IMR-90 (cell line): ENCODE measurements at regions not wholly inside any gene's neighbourhood (a gene's known extent, or its start where the extent isn't known, plus 50 kb on each side); places are given as distances from the start of the nearest gene placed in this dataset.
A peak's percentile ranks its signal among the peaks of the same experiment; 100 is the strongest.

Experiments
- ATAC-seq: fragments of 200-7000 bp; cut with Tn5 transposase; 2 replicates; pipeline ENCODE4 v1.9.1; 2020; ENCODE audit warnings: low read depth, mild to moderate bottlenecking, moderate library complexity
- BruUV-seq: library from RNA; stranded (reverse); fragments of 400-500 nt; replicated peaks from 2 replicates; lab custom pipeline; 2021; lab: Mats Ljungman, UMichigan
- CTCF ChIA-PET: fragments of 300-600 bp; formaldehyde crosslinking; extraction: SDS; loops from one replicate; lab custom pipeline; 2021; ENCODE audit warnings: antibody characterized with exemption; lab: Yijun Ruan, JAX
- POLR2A ChIA-PET: fragments of 300-600 bp; sonication (Branson Sonifier 250); formaldehyde crosslinking; loops from one replicate; lab custom pipeline; 2022; ENCODE audit warnings: antibody characterized with exemption; ENCODE audit not compliant: unreplicated experiment; lab: Charles Lee
- DNase-seq: peaks from one replicate; pipeline ENCODE4 v3.0.0; 2013
- H2AFZ ChIP-seq: replicated peaks from 2 replicates; pipeline ENCODE3; 2013; ENCODE audit warnings: low read length, mild to moderate bottlenecking; ENCODE audit not compliant: poor library complexity
- H2AK5ac ChIP-seq: 2 replicates; pipeline ENCODE4 v1.6.1; 2013; ENCODE audit warnings: low read depth, low read length, inconsistent platforms
- H2AK9ac ChIP-seq: replicated peaks from 2 replicates; pipeline ENCODE3; 2013; ENCODE audit warnings: mild to moderate bottlenecking, low read depth, low read length, moderate library complexity; ENCODE audit not compliant: poor library complexity
- H2BK120ac ChIP-seq: 2 replicates; pipeline ENCODE4 v1.6.1; 2013; ENCODE audit warnings: low read depth, low read length, inconsistent platforms
- H2BK15ac ChIP-seq: 3 replicates; pipeline ENCODE4 v1.6.1; 2013; ENCODE audit warnings: low read depth, low read length, inconsistent platforms
- H2BK20ac ChIP-seq: 2 replicates; pipeline ENCODE4 v1.6.1; 2013; ENCODE audit warnings: low read depth, mild to moderate bottlenecking, inconsistent platforms, low read length, moderate library complexity
- H2BK5ac ChIP-seq: 2 replicates; pipeline ENCODE4 v1.6.1; 2013; ENCODE audit warnings: mild to moderate bottlenecking, low read depth, low read length, inconsistent platforms; ENCODE audit not compliant: poor library complexity, severe bottlenecking
- H3K14ac ChIP-seq: replicated peaks from 2 replicates; pipeline ENCODE4 v1.6.1; 2013; ENCODE audit warnings: low read depth, low read length, inconsistent platforms
- H3K18ac ChIP-seq: 2 replicates; pipeline ENCODE4 v1.6.1; 2013; ENCODE audit warnings: low read depth, low read length, control low read depth
- H3K23ac ChIP-seq: 2 replicates; pipeline ENCODE4 v1.6.1; 2013; ENCODE audit warnings: low read depth, low read length, inconsistent platforms
- H3K27ac ChIP-seq: 2 replicates; pipeline ENCODE4 v1.5.1; 2013; ENCODE audit warnings: mild to moderate bottlenecking, control low read depth, low read length; ENCODE audit not compliant: insufficient read depth
- H3K27me3 ChIP-seq: 2 replicates; pipeline ENCODE4 v1.6.1; 2013; ENCODE audit warnings: low read length; ENCODE audit not compliant: control insufficient read depth, insufficient read depth
- H3K36me3 ChIP-seq: 2 replicates; pipeline ENCODE4 v1.6.1; 2013; ENCODE audit warnings: low read length, mixed read lengths; ENCODE audit not compliant: control insufficient read depth, insufficient read depth
- H3K4ac ChIP-seq: 2 replicates; pipeline ENCODE4 v1.6.1; 2013; ENCODE audit warnings: low read depth, low read length, inconsistent platforms
- H3K4me1 ChIP-seq: 2 replicates; pipeline ENCODE4 v1.6.1; 2013; ENCODE audit warnings: low read length, mixed read lengths; ENCODE audit not compliant: control insufficient read depth, insufficient read depth
- H3K4me2 ChIP-seq: 2 replicates; pipeline ENCODE4 v1.6.1; 2013; ENCODE audit warnings: low read depth, mild to moderate bottlenecking, control low read depth, low read length, moderate library complexity
- H3K4me3 ChIP-seq: 2 replicates; pipeline ENCODE4 v1.5.1; 2013; ENCODE audit warnings: low read depth, mild to moderate bottlenecking, control low read depth, low read length, moderate library complexity; ENCODE audit not compliant: insufficient read depth
- H3K56ac ChIP-seq: 2 replicates; pipeline ENCODE4 v1.6.1; 2013; ENCODE audit warnings: low read length, inconsistent platforms; ENCODE audit not compliant: insufficient read depth; ENCODE audit errors: extremely low read depth
- H3K79me1 ChIP-seq, 2 experiments: 2 replicates each; pipeline ENCODE4 v1.6.1; 2013; ENCODE audit warnings: low read length in 2 of 2, inconsistent platforms in 1 of 2, low read depth in 1 of 2
- H3K9ac ChIP-seq: 2 replicates; pipeline ENCODE4 v1.6.1; 2013; ENCODE audit warnings: low read depth, low read length, control low read depth
- H3K9me1 ChIP-seq: 2 replicates; pipeline ENCODE4 v1.6.1; 2013; ENCODE audit warnings: low read length, inconsistent platforms; ENCODE audit not compliant: insufficient read depth
- H3K9me3 ChIP-seq: 2 replicates; pipeline ENCODE4 v1.6.1; 2013; ENCODE audit warnings: low read length; ENCODE audit not compliant: control insufficient read depth, insufficient read depth
- H4K20me1 ChIP-seq: 2 replicates; pipeline ENCODE4 v1.6.1; 2013; ENCODE audit warnings: low read length, inconsistent platforms; ENCODE audit not compliant: insufficient read depth
- H4K5ac ChIP-seq: 2 replicates; pipeline ENCODE4 v1.6.1; 2013; ENCODE audit warnings: mild to moderate bottlenecking, low read depth, low read length, control low read depth
- H4K8ac ChIP-seq, 2 experiments: 2 replicates each; pipeline ENCODE4 v1.6.1; 2013; ENCODE audit warnings: low read depth in 2 of 2, low read length in 2 of 2, control low read depth in 1 of 2, inconsistent platforms in 1 of 2
- H4K91ac ChIP-seq: 2 replicates; pipeline ENCODE4 v1.6.1; 2013; ENCODE audit warnings: low read depth, low read length, inconsistent platforms; ENCODE audit not compliant: insufficient read depth
- CEBPB ChIP-seq: IDR thresholded peaks from 2 replicates; pipeline ENCODE4 v1.6.1; 2012; ENCODE audit warnings: low read depth, low read length, improper control_type of control experiment
- ELK1 ChIP-seq: fragments of 150-350 bp; IDR thresholded peaks from 2 replicates; pipeline ENCODE4 v1.6.1; 2016; ENCODE audit warnings: low read depth, mild to moderate bottlenecking, low read length, moderate library complexity, borderline replicate concordance
- MAFK ChIP-seq: IDR thresholded peaks from 2 replicates; pipeline ENCODE4 v1.6.1; 2012; ENCODE audit warnings: low read depth, low read length, improper control_type of control experiment
- WGBS, 2 experiments: methylation state at CpG; one replicate each; pipeline versions ENCODE4 v1.1.5 to v1.1.7; 2013; ENCODE audit warnings: missing lambda C conversion rate in 2 of 2; ENCODE audit not compliant: insufficient read length in 1 of 2; ENCODE audit errors: extremely low coverage in 2 of 2; 5-methylcytosine and 5-hydroxymethylcytosine counted together
- dilution Hi-C: fragments of 300-500 bp; cut with HindIII; formaldehyde crosslinking; loops from one replicate; pipeline ENCODE4 v1.14.3; 2018; ENCODE audit warnings: low sequenced_read_pairs; ENCODE audit not compliant: unreplicated experiment
- in situ Hi-C: fragments of 300-500 bp; cut with MboI; formaldehyde crosslinking; loops from 3 replicates; pipeline ENCODE4 v1.14.3; 2019; ENCODE audit warnings: low sequenced_read_pairs, inconsistent platforms, mixed read lengths
- intact Hi-C: fragments of 100-400 bp; cut with micrococcal nuclease; formaldehyde crosslinking; loops from 2 replicates; pipeline ENCODE4 v1.10.0; 2022

GRCh38 chr12:29004066-29004935 is 144.8 kb upstream of the FAR2 start:
- H3K18ac ChIP-seq = no peak overlapping the region
- H3K56ac ChIP-seq = no peak overlapping the region
- H3K9ac ChIP-seq = no peak overlapping the region
- H3K4me2 ChIP-seq = no peak overlapping the region
- H2BK20ac ChIP-seq = no peak overlapping the region
- no CpG with 5 or more reads among the region's 6 CpGs for WGBS, 2 experiments
- no peak overlapping the region for H2BK5ac ChIP-seq
- no peak overlapping the region for H2BK15ac ChIP-seq
- DNase-seq (no peak), ATAC-seq (no peak)
- no peaks in the 10 kb centered on the region for H3K27me3 ChIP-seq
- H3K4me1 ChIP-seq = no peaks in the 10 kb centered on the region
- ChIA-PET POLR2A (no interaction called here), CTCF (interaction anchor here (1.4 kb wide), 1 partner anchor 10 kb away, joined by 3 read pairs; no protein-coding TSS in a partner anchor)
- no peak overlapping the region for H3K23ac ChIP-seq
- no peak overlapping the region for H2BK120ac ChIP-seq
- dilution Hi-C loops (no loop called here), intact Hi-C loops (no loop called here), in situ Hi-C loops (no loop called here)
- H3K14ac ChIP-seq = no peak overlapping the region
- H2AK5ac ChIP-seq = no peak overlapping the region
- H3K79me1 ChIP-seq = no peaks in the 10 kb centered on the region
- H2AFZ ChIP-seq = no peak overlapping the region
- no peak overlapping the region for H4K5ac ChIP-seq
- H2AK9ac ChIP-seq = no peak overlapping the region
- H4K20me1 ChIP-seq = no peaks in the 10 kb centered on the region
- no peaks in the 10 kb centered on the region for H3K36me3 ChIP-seq
- no peak overlapping the region for H3K27ac ChIP-seq
- no peaks in the 10 kb centered on the region for H3K9me3 ChIP-seq
- H3K9me1 ChIP-seq = 0 out of 2 replicates have a peak, but pooled peaks cover 2% of the 10 kb centered on the region
- no peak overlapping the region for H4K91ac ChIP-seq
- no peak for TF ChIP-seq ELK1
- TF ChIP-seq MAFK = peak; percentile 58
- TF ChIP-seq CEBPB = peak; percentile 64
- H3K4ac ChIP-seq = no peak overlapping the region
- H3K4me3 ChIP-seq = no peak overlapping the region
- H4K8ac ChIP-seq = no peak overlapping the region
- BruUV-seq = no TSS peak
